ENCODE measurements at regions not wholly inside any gene's neighbourhood (a gene's known extent, or its start where the extent isn't known, plus 50 kb on each side); places are given as distances from the start of the nearest gene placed in this dataset.

- no peaks in the 10 kb centered on the region for H3K4me1 ChIP-seq
- H3K9me3 ChIP-seq: no peaks in the 10 kb centered on the region
- no peak overlapping the region for H3K4me3 ChIP-seq
- WGBS, 5 donors: 56 to 70% (median 62%) methylated on average over 4 of the region's 4 CpGs
- DNase-seq: no peak
- peaks cover 0 to 47% (median 0%) of the 10 kb centered on the region in 6 donors for H3K36me3 ChIP-seq
- peak overlapping the region in 2 of 8 donors; percentile 16 to 30 for H3K27ac ChIP-seq
- intact Hi-C loops (cut with DNase I; ENCODE audit: low total_unique reads): no loop called here
- no peaks in the 10 kb centered on the region for H3K27me3 ChIP-seq (replicated peaks in 1 of 7)
- no peak for TF ChIP-seq POLR2A (IDR thresholded peaks at IDR 0.05)
- no peak for TF ChIP-seq CTCF (IDR thresholded peaks at IDR 0.05 in 8 of 11, conservative IDR thresholded peaks at IDR 0.05 in 3 of 11)
- TF ChIP-seq POLR2AphosphoS5 (IDR thresholded peaks at IDR 0.05): no peak
Observed at GRCh38 chr6:154894902-154895301, 100.2 kb upstream of the TIAM2 start.

- TF ChIP-seq POLR2A (IDR thresholded peaks at IDR 0.05): no peak
- TF ChIP-seq POLR2AphosphoS5 (IDR thresholded peaks at IDR 0.05): no peak
- TF ChIP-seq CTCF (IDR thresholded peaks at IDR 0.05 in 8 of 11, conservative IDR thresholded peaks at IDR 0.05 in 3 of 11): no peak
- H3K36me3 ChIP-seq: peaks cover 0 to 54% (median 0%) of the 10 kb centered on the region in 6 donors
- H3K27me3 ChIP-seq (replicated peaks in 1 of 7): no peaks in the 10 kb centered on the region
- no peaks in the 10 kb centered on the region for H3K9me3 ChIP-seq
- 88 to 95% (median 89%) methylated on average over 6 of the region's 6 CpGs for WGBS, 5 donors
- no peak overlapping the region for H3K4me3 ChIP-seq
- intact Hi-C loops (cut with DNase I; ENCODE audit: low total_unique reads): no loop called here
- H3K4me1 ChIP-seq: no peaks in the 10 kb centered on the region
- no peak overlapping the region for H3K27ac ChIP-seq
- DNase-seq: no peak
Observed at GRCh38 chr6:154895841-154896240, 99.3 kb upstream of the TIAM2 start.

- no peak overlapping the region for H3K27ac ChIP-seq
- no peaks in the 10 kb centered on the region for H3K27me3 ChIP-seq (replicated peaks in 1 of 7)
- no peaks in the 10 kb centered on the region for H3K9me3 ChIP-seq
- H3K4me3 ChIP-seq: no peak overlapping the region
- intact Hi-C loops (cut with DNase I; ENCODE audit: low total_unique reads): no loop called here
- 96 to 99% (median 97%) methylated on average over 4 of the region's 4 CpGs for WGBS, 5 donors
- DNase-seq: no peak
- H3K36me3 ChIP-seq: peaks cover 0 to 68% (median 0%) of the 10 kb centered on the region in 6 donors
- H3K4me1 ChIP-seq: no peaks in the 10 kb centered on the region
- TF ChIP-seq POLR2AphosphoS5 (IDR thresholded peaks at IDR 0.05) (no peak), POLR2A (IDR thresholded peaks at IDR 0.05) (no peak)
Observed at GRCh38 chr6:154898821-154899220, 96.3 kb upstream of the TIAM2 start.

GRCh38 chr6:154899824-154900463 is 95.2 kb upstream of the TIAM2 start:
- Histone ChIP-seq H3K4me3 (no peak overlapping the region), H3K27ac (no peak overlapping the region), H3K27me3 (replicated peaks in 1 of 7) (no peaks in the 10 kb centered on the region), H3K4me1 (no peaks in the 10 kb centered on the region), H3K36me3 (peaks cover 0 to 64% (median 0%) of the 10 kb centered on the region in 6 donors), H3K9me3 (no peaks in the 10 kb centered on the region)
- DNase-seq: no peak
- TF ChIP-seq POLR2AphosphoS5 (IDR thresholded peaks at IDR 0.05) (no peak), POLR2A (IDR thresholded peaks at IDR 0.05) (no peak), CTCF (IDR thresholded peaks at IDR 0.05 in 8 of 11, conservative IDR thresholded peaks at IDR 0.05 in 3 of 11) (no peak)
- WGBS, 5 donors: 87 to 98% (median 91%) methylated on average over 10 of the region's 10 CpGs
- intact Hi-C loops (cut with DNase I; ENCODE audit: low total_unique reads): no loop called here
